ENCODE measurements at regions not wholly inside any gene's neighbourhood (a gene's known extent, or its start where the extent isn't known, plus 50 kb on each side); places are given as distances from the start of the nearest gene placed in this dataset.

GRCh38 chr9:69986970-69987369 is 56.7 kb upstream of the MAMDC2 start:
- Mint-ChIP-seq H3K27ac (ENCODE audit: unreplicated experiment) (no peak overlapping the region), H3K4me3 (no peak overlapping the region), H3K9me3 (peaks cover 7% of the 10 kb centered on the region), H3K36me3 (ENCODE audit: low read depth) (no peaks in the 10 kb centered on the region), H3K4me1 (no peaks in the 10 kb centered on the region), H3K27me3 (ENCODE audit: low read depth) (peaks cover 17% of the 10 kb centered on the region)
- DNase-seq (ENCODE audit: low read depth, low spot score): no peak
- no peak for TF ChIP-seq CTCF (conservative IDR thresholded peaks at IDR 0.05)

GRCh38 chr9:69987457-69987856 is 56.2 kb upstream of the MAMDC2 start:
- Mint-ChIP-seq H3K9me3 (peaks cover 5% of the 10 kb centered on the region), H3K36me3 (ENCODE audit: low read depth) (no peaks in the 10 kb centered on the region), H3K27me3 (ENCODE audit: low read depth) (peaks cover 17% of the 10 kb centered on the region), H3K27ac (ENCODE audit: unreplicated experiment) (no peak overlapping the region), H3K4me3 (no peak overlapping the region), H3K4me1 (no peaks in the 10 kb centered on the region)
- TF ChIP-seq CTCF (conservative IDR thresholded peaks at IDR 0.05): no peak
- DNase-seq (ENCODE audit: low read depth, low spot score): no peak

- Mint-ChIP-seq H3K4me1 (no peaks in the 10 kb centered on the region), H3K27me3 (ENCODE audit: low read depth) (peaks cover 11% of the 10 kb centered on the region), H3K4me3 (no peak overlapping the region), H3K36me3 (ENCODE audit: low read depth) (no peaks in the 10 kb centered on the region), H3K27ac (ENCODE audit: unreplicated experiment) (no peak overlapping the region), H3K9me3 (no peaks in the 10 kb centered on the region)
- no peak for DNase-seq (ENCODE audit: low read depth, low spot score)
- TF ChIP-seq CTCF (conservative IDR thresholded peaks at IDR 0.05): no peak
Observed at GRCh38 chr9:69993110-69993509, 50.5 kb upstream of the MAMDC2 start.

All from neural crest cell (in vitro differentiated cells).